Sigmoid colon (tissue), 6 donors: ENCODE measurements at regions not wholly inside any gene's neighbourhood (a gene's known extent, or its start where the extent isn't known, plus 50 kb on each side); places are given as distances from the start of the nearest gene placed in this dataset.

ENCODE experiments used
- DNase-seq: peaks from one replicate; pipeline ENCODE4 v3.0.0-alpha.2; 2019
- H3K27ac ChIP-seq, 4 donors: fragments of 200-600 bp; sonication (generic); one replicate each; pipeline ENCODE4 v1.5.1; 2016 to 2019; ENCODE audit warnings: mild to moderate bottlenecking in 1 of 4
- H3K27me3 ChIP-seq, 3 donors: fragments of 200-600 bp; sonication (generic); one replicate each; pipeline ENCODE4 v1.5.1; 2019; ENCODE audit warnings: mild to moderate bottlenecking in 1 of 3
- H3K36me3 ChIP-seq, 4 donors: fragments of 200-600 bp; sonication (generic); one replicate each; pipeline ENCODE4 v1.5.1; 2016 to 2019
- H3K4me1 ChIP-seq, 4 donors: fragments of 200-600 bp; sonication (generic); one replicate each; pipeline ENCODE4 v1.5.1; 2017 to 2019
- H3K4me3 ChIP-seq, 4 donors: fragments of 200-600 bp; sonication (generic); one replicate each; pipeline ENCODE4 v1.5.1; 2017 to 2019; ENCODE audit warnings: mild to moderate bottlenecking in 2 of 4, moderate library complexity in 1 of 4
- H3K9me3 ChIP-seq, 4 donors: fragments of 200-600 bp in 3 of 4; sonication (generic) in 3 of 4; one replicate each; pipeline versions ENCODE4 v1.5.1 to v1.6.1; 2013 to 2019
- CTCF ChIP-seq, 4 experiments: fragments of 450-650 bp in 3 of 4; fragments of 200-600 bp in 1 of 4; IDR thresholded peaks; one replicate each; pipeline ENCODE4 v1.5.1; 2016 to 2019; ENCODE audit warnings: antibody characterized with exemption in 4 of 4, mild to moderate bottlenecking in 3 of 4, moderate library complexity in 2 of 4
- EP300 ChIP-seq, 4 donors: sonication (generic); formaldehyde crosslinking; IDR thresholded peaks; one replicate each; pipeline ENCODE4 v1.6.1; 2017; ENCODE audit warnings: antibody characterized with exemption in 4 of 4
- POLR2A ChIP-seq, 2 donors: fragments of 450-650 bp; IDR thresholded peaks; one replicate each; pipeline ENCODE4 v1.6.1; 2016; ENCODE audit warnings: antibody characterized with exemption in 2 of 2, mild to moderate bottlenecking in 2 of 2, moderate library complexity in 2 of 2
- POLR2AphosphoS5 ChIP-seq, 4 donors: sonication (generic); formaldehyde crosslinking; IDR thresholded peaks; one replicate each; pipeline ENCODE4 v1.6.1; 2017; ENCODE audit warnings: antibody characterized with exemption in 4 of 4
- WGBS, 2 donors: extraction: QIAGEN DNeasy Blood & Tissue Kit; methylation state at CpG; one replicate each; pipeline ENCODE4 v1.1.7; 2013; 5-methylcytosine and 5-hydroxymethylcytosine counted together
- intact Hi-C: fragments of 100-400 bp; cut with DNase I; formaldehyde crosslinking; loops from one replicate; pipeline ENCODE4 v1.15.1; 2023
- donor health status: healthy with polysubstance abuse.
- donor health status: healthy.

- Histone ChIP-seq H3K27me3 (no peaks in the 10 kb centered on the region), H3K27ac (no peak overlapping the region), H3K4me1 (no peaks in the 10 kb centered on the region), H3K36me3 (no peaks in the 10 kb centered on the region), H3K4me3 (no peak overlapping the region), H3K9me3 (peaks cover 0 to 4% (median 0%) of the 10 kb centered on the region in 4 donors)
- no peak for DNase-seq
- intact Hi-C loops, result no loop called here
- no peak for TF ChIP-seq EP300 (IDR thresholded peaks at IDR 0.05)
- TF ChIP-seq POLR2AphosphoS5 (IDR thresholded peaks at IDR 0.05), result no peak
- no peak for TF ChIP-seq CTCF (IDR thresholded peaks at IDR 0.05)
- TF ChIP-seq POLR2A (IDR thresholded peaks at IDR 0.05), result no peak
- WGBS, 2 donors, result 76 to 77% methylated on average over 6 of the region's 6 CpGs
Observed at GRCh38 chr17:77512062-77512946, 371.5 kb downstream of the SEC14L1 start.

- 94 to 95% methylated on average over 3 of the region's 3 CpGs for WGBS, 2 donors
- intact Hi-C loops, result no loop called here
- Histone ChIP-seq H3K9me3 (peaks cover 0 to 4% (median 0%) of the 10 kb centered on the region in 4 donors), H3K4me1 (no peaks in the 10 kb centered on the region), H3K27ac (no peak overlapping the region), H3K27me3 (no peaks in the 10 kb centered on the region), H3K36me3 (no peaks in the 10 kb centered on the region), H3K4me3 (no peak overlapping the region)
- TF ChIP-seq CTCF (IDR thresholded peaks at IDR 0.05) (no peak), EP300 (IDR thresholded peaks at IDR 0.05) (no peak), POLR2A (IDR thresholded peaks at IDR 0.05) (no peak), POLR2AphosphoS5 (IDR thresholded peaks at IDR 0.05) (no peak)
- DNase-seq, result no peak
Observed at GRCh38 chr17:77513045-77513444, 372.3 kb downstream of the SEC14L1 start.

- Histone ChIP-seq H3K27me3 (no peaks in the 10 kb centered on the region), H3K36me3 (no peaks in the 10 kb centered on the region), H3K4me3 (no peak overlapping the region), H3K9me3 (peaks cover 0 to 4% (median 0%) of the 10 kb centered on the region in 4 donors), H3K4me1 (no peaks in the 10 kb centered on the region), H3K27ac (no peak overlapping the region)
- no peak for TF ChIP-seq POLR2AphosphoS5 (IDR thresholded peaks at IDR 0.05)
- no peak for TF ChIP-seq EP300 (IDR thresholded peaks at IDR 0.05)
- TF ChIP-seq POLR2A (IDR thresholded peaks at IDR 0.05), result no peak
- no peak for TF ChIP-seq CTCF (IDR thresholded peaks at IDR 0.05)
- no peak for DNase-seq
- intact Hi-C loops, result no loop called here
Observed at GRCh38 chr17:77515227-77515626, 374.5 kb downstream of the SEC14L1 start.

- H3K4me1 ChIP-seq, result no peaks in the 10 kb centered on the region
- TF ChIP-seq POLR2AphosphoS5 (IDR thresholded peaks at IDR 0.05) (no peak), CTCF (IDR thresholded peaks at IDR 0.05) (no peak), POLR2A (IDR thresholded peaks at IDR 0.05) (no peak)
- H3K9me3 ChIP-seq, result no peaks in the 10 kb centered on the region
- H3K4me3 ChIP-seq, result no peak overlapping the region
- DNase-seq, result no peak
- no peak overlapping the region for H3K27ac ChIP-seq
- H3K36me3 ChIP-seq, result no peaks in the 10 kb centered on the region
- intact Hi-C loops, result no loop called here
- 85 to 87% methylated on average over 4 of the region's 4 CpGs for WGBS, 2 donors
- H3K27me3 ChIP-seq, result no peaks in the 10 kb centered on the region
Observed at GRCh38 chr17:77516902-77517301, 376.1 kb downstream of the SEC14L1 start.
